Stimulated activated CD4-positive, alpha-beta T cell treated with anti-CD3 and anti-CD28 coated beads, Interleukin-1b, Interleukin-23, amount 100 ng/mL, for 24 hours (primary cell): ENCODE measurements at regions not wholly inside any gene's neighbourhood (a gene's known extent, or its start where the extent isn't known, plus 50 kb on each side); places are given as distances from the start of the nearest gene placed in this dataset.

Experiments used
- DNase-seq, 4 experiments: peaks; one replicate each; pipeline ENCODE4 v3.0.0-alpha.2; 2020; ENCODE audit warnings: low read depth in 4 of 4, low spot score in 1 of 4

- no peak for DNase-seq
These were observed 52.8 kb downstream of the FAM43A start for GRCh38 chr3:194738254-194739093.

- DNase-seq = no peak
These were observed 54.0 kb downstream of the FAM43A start for GRCh38 chr3:194739498-194740284.

GRCh38 chr3:194740859-194741491, 55.3 kb downstream of the FAM43A start:
- no peak for DNase-seq

GRCh38 chr3:194741916-194742315, 56.2 kb downstream of the FAM43A start:
- DNase-seq = no peak

GRCh38 chr3:194744826-194745225, 59.1 kb downstream of the FAM43A start:
- DNase-seq = no peak

GRCh38 chr3:194745422-194746184, 59.9 kb downstream of the FAM43A start:
- no peak for DNase-seq

- no peak for DNase-seq
These were observed 62.5 kb downstream of the FAM43A start for GRCh38 chr3:194748225-194748624.

- DNase-seq = no peak
These were observed 64.2 kb downstream of the FAM43A start for GRCh38 chr3:194749631-194750490.

GRCh38 chr3:194750491-194750828, 64.8 kb downstream of the FAM43A start:
- DNase-seq = no peak

GRCh38 chr3:194755671-194756459, 70.2 kb downstream of the FAM43A start:
- no peak for DNase-seq

- no peak for DNase-seq
These were observed 70.7 kb downstream of the FAM43A start for GRCh38 chr3:194756460-194756779.

- no peak for DNase-seq
These were observed 71.2 kb downstream of the FAM43A start for GRCh38 chr3:194756791-194757325.

- no peak for DNase-seq
These were observed 72.0 kb downstream of the FAM43A start for GRCh38 chr3:194757647-194758061.

GRCh38 chr3:194758716-194759115, 73.0 kb downstream of the FAM43A start:
- no peak for DNase-seq

- DNase-seq = no peak
These were observed 74.9 kb downstream of the FAM43A start for GRCh38 chr3:194760494-194761137.

GRCh38 chr3:194761384-194761783, 75.7 kb downstream of the FAM43A start:
- no peak for DNase-seq

- DNase-seq = no peak
These were observed 81.2 kb downstream of the FAM43A start for GRCh38 chr3:194766845-194767244.

GRCh38 chr3:194767446-194768207, 81.9 kb downstream of the FAM43A start:
- no peak for DNase-seq
